GM21717 (cell line): ENCODE measurements at regions not wholly inside any gene's neighbourhood (a gene's known extent, or its start where the extent isn't known, plus 50 kb on each side); places are given as distances from the start of the nearest gene placed in this dataset.
"Not testable (repeated sequence)": the region's sequence is repeated elsewhere in the genome, so short reads cannot be mapped to it uniquely, and the experiment has no call there.

Experiments
- ATAC-seq: cut with Tn5 transposase; IDR thresholded peaks from one replicate; pipeline ENCODE4 v1.9.1; 2021; ENCODE audit warnings: mild to moderate bottlenecking, moderate library complexity; ENCODE audit not compliant: unreplicated experiment

DNA sequence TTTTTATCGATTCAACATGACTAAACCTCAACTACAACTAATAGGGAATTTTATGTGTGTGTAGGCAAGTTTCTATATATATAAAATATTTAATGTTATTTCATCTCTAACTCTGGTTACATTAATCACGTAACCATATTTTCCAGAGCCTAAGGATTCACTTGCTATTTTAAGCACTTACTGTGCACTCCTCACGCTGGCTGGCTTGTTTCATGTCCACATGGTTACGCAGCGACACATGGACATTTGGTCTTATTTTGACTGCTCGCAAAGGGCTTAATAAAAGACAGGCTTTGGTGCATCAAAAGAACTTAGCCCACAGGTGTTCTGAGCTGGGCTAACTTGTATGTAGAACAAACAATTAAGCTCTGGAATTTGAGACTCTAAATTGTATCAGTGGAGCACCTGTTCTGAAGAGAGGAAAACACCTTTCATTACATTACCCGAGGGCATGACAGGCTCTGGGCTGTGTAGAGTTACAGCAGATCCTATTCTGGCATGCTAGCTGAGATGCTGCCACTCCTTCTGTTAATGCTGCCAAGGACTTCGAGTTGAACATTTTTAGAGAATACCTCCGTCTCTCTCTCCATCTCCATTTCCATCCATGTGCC lies 130.0 kb upstream of the NR2F2 start:
- no peak for ATAC-seq

DNA sequence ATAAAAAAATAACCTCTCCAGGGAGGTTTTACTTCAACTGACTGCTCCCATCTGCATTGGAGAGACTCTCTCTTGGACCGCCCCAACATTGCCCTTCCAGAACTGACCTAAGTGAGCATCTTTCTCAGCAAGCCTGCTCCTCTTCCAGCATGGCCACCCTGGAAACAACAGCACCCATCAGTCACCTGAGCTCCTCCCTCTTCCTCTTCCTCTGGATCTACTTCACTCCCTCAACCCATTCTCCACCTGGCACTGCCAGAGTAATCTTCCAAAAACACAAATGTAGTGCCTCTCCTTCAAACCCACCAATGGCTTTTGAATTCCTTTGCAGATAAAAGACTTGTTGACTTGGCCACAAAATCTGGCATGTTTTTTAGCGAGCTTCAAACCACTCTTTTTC lies 128.8 kb upstream of the NR2F2 start:
- ATAC-seq: no peak

DNA sequence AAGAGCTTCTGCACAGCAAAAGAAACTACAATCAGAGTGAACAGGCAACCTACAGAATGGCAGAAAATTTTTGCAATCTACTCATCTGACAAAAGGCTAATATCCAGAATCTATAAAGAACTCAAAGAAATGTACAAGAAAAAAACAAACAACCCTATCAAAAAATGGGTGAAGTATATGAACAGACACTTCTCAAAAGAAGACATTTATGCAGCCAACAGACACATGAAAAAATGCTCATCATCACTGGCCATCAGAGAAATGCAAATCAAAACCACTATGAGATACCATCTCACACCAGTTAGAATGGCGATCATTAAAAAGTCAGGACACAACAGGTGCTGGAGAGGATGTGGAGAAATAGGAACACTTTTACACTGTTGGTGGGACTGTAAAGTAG lies 124.9 kb upstream of the NR2F2 start:
- ATAC-seq: not testable (repeated sequence)

DNA sequence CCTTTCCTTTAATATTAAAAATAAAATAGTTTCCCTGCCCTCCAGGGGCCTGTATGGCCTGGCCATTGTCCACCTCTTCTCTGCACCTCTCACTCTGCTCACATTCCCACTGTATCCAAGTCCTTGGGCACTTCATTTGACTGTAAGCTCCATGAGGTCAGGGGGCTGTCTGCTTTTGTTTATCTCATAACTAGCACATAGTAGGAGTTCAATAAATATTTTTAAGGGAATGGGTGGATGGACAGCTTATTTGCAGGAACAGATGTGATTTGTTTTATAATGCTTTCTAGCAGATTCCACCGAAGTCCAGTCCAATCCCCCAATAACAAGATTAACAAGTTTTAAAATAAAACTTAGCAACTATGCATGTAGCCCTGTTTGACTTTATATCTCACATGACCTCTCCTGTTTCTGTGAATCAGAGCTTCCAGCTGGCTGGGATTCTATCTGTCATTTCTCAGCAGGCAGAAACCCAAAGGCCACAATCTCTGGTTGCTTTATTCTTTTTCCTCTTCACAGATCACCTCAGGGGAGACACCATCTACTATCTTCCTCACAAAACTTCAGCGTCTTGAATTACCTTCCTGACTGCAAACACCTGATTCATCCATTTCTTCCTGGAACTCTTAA lies 123.0 kb upstream of the NR2F2 start:
- no peak for ATAC-seq

DNA sequence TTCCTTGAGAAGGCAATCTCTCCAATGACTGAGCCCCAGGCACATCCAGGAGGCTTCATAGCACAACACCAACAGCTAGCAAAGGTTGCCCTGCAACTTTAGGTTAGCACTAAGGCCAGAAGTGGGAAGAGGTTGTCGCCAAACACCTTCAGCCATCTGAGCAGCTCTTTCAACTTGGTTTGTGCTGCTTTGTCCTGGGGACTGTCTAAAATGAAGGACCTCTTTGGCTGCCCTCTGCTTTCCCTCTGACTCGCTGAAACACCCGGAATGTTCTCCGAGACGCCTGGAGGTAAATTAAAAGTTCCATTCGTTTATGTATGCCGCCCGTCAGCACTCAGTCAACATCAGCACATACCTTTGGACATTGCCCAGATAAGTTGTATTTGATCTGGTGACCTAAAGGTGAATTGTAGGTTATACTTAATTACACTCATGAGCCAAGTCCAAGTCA lies 121.2 kb upstream of the NR2F2 start:
- no peak for ATAC-seq

DNA sequence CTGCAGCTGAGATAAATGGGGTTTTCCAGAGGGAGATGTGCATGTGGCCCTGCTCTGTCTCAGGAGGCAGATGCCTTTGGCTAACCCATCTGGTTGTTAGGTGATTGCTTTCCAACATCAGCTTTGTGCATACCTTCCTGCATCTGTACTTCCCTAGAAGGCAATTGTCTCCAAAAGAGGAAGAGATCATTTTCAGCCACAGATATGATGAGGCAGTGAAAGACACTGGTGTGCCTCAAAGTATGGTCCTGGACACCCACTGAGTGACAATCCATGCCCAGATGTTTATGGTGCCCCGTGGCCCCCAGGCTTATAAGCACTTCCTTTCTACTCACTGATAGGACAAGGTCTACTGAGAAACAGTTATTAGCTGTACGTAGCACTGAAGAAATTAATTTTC lies 117.5 kb upstream of the NR2F2 start:
- no peak for ATAC-seq

DNA sequence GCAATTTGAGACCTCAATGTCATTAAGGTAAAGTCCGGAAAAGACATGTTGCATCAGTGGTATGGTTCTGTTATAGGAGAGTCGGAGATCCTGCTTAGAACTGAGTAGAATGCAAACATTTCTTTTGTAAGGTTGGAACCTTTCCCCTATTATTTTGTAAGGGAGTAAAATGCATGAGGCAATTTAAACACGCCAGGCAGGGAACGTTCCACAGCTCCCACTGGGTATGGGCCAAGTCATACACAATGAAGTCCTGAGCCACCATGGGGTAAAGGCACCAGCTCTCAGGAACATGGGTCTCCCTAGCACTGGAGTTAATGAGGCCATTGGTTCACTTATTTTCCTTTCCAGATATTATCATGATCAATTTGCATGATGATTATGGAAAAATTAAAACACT lies 116.6 kb upstream of the NR2F2 start:
- no peak for ATAC-seq

DNA sequence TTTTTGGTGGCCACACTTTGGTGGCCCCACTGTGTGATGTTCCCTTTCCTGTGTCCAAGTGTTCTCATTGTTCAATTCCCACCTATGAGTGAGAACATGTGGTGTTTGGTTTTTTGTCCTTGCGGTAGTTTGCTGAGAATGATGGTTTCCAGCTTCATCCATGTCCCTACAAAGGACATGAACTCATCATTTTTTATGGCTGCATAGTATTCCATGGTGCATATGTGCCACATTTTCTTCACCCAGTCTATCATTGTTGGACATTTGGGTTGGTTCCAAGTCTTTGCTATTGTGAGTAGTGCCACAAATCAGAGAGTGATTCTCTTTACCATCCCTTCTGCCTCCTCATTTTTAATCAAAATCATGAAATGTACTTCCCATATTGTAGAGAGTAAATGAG lies 114.0 kb upstream of the NR2F2 start:
- ATAC-seq: not testable (repeated sequence)

DNA sequence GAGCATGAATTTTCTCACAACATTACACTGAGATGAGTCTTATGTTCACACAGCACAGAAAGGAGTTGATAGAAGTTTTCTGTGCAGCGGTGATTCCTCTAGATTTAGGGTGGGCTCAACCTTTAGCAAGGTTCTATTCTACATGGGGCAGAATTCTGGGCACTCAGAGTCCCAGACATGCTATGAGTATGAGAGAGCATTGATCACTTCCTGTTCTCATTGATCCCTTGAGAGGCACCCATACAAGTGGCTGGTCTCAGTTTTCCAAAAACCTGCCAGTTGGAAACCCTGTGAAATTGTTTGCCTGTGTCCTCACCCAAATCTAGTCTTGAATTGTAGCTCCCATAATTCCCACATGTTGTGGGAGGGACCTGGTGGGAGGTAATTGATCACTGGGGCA lies 112.5 kb upstream of the NR2F2 start:
- no peak for ATAC-seq

DNA sequence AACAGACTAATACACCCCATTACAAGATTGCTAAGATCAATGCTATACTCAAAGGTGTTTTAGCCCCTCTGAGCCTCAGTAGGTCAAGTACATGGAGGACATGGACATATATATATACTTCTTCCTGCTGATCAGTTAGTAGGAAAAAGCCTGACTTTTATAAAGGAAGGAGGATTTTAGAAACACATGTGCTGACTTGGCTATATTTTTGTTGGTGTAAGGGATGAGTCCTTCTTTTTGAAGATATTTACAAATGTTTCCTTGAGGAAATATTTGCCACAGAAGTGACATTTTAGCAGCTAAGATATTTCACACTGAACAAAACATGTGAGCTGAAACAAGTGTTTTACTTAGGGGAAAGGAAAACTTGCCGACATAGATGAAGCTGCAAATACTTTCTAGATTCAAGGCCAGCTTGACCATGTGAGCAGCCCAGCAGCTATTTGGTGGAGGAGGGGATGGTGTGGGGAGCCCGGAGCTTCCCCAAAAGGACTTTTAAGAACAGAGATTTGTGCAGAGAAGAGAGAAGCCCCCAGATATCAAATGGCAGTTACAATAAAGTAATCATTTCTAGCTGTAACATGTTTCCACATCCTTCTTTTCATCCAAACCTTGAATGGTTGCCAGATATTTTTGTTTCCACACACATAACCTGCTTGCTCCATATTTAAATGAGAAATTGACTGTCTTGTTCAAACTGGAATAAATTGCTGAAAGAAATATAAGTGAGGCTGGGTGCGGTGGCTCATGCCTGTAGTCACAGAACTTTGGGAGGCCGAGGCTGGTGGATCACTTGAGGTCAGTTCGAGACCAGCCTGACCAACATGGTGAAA lies 111.7 kb upstream of the NR2F2 start:
- no peak for ATAC-seq

DNA sequence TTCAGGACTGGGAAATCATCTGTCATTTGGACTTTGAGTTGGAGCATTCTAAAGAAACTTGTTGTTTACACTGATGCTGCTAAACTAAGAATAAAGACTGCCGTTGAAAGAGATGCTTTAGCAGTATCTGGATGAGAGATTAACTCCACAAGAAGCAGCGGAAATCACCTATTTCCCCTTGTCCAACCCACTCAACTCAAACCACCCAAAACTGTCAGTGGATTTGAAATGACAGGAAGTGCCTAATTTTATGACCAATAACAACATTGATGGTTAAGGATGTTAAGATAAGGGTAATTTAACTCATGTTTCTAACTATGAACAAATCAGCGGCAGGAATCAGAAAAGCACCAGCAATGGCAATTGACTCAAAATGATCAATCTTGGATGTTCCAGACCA lies 110.8 kb upstream of the NR2F2 start:
- no peak for ATAC-seq

DNA sequence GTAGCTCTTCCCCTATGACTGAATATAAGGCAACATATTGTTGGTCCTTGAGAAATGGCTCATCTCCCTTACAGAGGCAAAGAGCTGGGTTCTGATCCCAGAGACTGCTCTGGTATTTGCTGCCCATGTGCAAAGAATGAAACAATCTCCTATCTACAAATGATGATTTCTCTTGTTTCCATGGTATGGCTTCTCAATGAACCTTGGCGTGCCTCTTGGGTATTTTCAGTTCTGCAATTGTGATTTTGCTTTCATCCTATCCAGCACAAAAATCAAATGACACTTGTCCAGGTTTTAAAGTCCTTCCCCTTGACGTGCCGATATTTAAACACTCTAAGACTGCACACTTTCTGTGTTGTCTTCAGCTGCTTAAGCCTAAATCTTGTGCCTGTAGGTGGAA lies 109.8 kb upstream of the NR2F2 start:
- no peak for ATAC-seq

DNA sequence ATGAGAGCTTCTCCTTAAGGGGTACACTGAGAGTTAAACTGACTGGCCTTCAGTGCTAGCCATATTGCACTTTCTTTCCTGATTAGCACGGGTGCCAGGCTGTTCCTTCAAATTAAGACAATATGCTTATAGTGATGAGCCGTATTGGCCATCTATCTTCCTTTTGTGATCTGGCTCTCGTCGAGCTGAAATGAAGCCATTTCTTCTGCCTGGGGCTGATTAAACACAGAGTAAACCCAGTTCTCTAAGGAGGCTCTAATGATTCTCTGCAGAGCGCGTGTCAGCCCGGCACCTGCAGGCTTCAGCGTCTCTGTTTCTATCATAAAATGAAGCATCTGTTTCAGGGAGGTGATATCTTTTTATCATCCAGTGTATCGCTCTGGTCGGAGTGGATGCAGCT lies 107.5 kb upstream of the NR2F2 start:
- ATAC-seq: no peak

DNA sequence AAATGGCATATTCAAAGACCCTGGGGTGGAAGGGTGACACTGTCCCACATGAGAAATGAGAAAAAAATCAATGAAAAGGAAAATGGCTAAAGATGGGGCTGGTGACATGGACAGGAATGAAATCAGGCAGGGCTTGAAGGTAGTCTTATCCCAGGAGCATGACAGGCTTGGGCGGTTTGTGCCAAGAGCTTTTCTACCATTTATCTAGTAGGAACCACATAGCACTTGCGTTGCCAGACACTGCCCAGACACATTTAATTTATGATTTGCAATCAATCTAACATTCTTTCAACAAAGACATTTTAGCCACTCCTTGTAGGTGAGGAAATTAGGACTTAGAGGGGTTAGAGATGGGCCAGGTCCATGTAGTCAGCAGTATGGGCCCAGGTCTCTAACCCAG lies 106.6 kb upstream of the NR2F2 start:
- no peak for ATAC-seq

DNA sequence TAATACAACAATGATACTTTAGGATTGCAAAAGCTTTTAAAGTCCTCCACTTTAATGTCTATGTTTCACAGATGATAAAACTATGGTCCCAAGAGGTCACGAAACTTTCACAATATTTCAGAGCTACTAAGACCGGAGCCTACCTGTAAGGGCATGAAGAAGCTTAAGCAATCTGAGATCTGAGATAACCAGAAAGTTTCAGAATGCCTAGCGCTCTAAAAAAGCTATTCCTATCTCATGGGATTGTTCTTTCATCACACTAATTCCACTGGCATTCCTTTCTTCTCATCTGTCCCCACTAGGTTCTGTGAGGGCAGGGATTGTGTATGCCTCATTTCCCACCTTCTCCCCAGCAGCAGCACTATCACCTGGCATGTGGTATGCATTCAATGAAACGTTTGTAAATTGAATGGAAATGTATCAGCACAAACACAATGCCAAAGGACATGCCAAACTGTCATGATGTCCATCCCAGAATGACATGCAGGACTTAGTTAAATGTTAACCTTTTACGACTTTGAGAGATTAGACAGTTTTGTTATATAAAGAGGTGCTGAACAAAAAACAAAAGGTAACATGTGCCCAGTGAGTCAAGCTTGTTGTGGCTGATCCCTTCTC lies 104.7 kb upstream of the NR2F2 start:
- no peak for ATAC-seq

DNA sequence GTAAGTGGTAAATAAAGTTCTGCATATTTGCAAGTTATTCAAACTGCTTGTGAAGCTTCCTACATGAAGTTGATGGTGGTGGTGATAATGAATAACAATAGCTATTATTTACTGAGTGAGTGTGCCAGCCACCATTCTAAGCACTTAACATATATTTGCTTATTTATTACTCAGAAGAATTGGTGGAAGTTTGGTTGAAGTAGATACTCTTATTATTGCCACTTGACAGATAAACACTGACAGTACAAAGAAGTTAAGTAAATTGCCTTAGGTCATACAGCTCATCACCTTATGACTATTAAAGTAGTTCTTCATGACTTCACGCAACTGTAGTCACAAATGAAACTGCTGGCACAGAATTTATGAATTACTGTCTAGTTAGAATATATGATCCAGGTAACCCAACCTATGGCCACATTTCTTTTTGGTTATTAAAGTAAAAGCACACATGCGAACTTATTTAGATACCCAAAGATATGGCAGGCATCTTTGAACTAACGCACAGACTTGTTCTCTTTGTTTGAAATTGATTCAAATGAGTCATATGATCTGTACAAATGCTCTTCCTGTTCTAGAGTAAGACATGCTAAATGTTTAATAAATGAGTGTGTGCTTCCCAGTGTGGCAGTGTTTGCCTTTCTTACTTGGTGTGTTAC lies 99.8 kb upstream of the NR2F2 start:
- no peak for ATAC-seq

DNA sequence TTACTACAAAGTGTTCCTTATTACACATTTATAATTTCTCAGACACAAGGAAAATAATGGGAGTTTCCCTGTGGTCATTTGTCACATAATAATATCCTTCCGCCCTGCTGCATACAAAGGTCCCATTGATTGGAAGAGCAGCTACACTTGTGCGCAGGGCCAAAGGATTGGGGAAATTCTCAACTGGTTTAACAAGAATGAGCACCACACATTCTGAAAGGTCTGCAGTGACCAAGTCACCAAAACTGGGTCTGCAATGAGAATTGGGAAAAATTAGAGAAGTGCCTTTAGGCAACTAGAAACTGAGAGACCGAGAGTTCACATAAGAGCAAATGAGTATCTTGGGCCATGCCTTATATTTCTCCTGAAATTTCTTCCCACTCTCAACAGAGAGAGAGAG lies 98.2 kb upstream of the NR2F2 start:
- no peak for ATAC-seq

DNA sequence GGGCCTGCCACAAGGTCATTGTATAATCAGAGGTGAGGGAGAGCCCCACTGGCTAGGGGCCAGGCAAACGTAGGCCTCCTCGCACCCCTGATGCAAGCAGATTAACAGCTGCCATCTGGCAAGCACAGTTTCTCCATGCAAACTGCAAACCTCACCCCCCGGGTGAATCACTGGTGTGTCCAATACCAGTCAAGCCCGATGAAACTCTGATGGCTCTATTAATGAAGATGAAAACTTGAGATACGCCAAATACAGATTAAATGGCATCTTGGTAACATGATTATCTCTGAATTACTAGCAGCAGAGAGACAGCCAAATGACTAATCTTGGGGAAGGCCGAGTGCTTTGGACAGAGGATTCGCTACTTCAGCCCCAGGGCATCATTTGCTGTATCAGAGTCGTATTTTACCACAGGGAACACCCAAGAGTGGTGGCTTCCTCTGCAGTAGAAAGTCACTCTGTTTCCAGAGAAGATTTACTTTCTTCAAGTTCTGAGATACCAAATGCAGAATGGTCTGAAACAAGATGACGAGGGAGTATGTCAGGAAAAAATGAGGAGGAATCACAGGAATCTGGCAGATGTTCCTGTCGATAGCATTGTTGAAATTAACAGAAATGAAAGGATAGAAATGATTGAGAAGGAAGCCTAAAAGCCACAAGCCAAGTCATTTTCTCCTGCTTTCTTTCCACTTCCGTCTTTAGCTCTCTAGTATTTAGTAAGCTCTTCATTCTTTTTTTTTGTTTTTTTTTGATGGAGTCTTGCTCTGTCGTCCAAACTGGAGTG lies 96.2 kb upstream of the NR2F2 start:
- no peak for ATAC-seq

DNA sequence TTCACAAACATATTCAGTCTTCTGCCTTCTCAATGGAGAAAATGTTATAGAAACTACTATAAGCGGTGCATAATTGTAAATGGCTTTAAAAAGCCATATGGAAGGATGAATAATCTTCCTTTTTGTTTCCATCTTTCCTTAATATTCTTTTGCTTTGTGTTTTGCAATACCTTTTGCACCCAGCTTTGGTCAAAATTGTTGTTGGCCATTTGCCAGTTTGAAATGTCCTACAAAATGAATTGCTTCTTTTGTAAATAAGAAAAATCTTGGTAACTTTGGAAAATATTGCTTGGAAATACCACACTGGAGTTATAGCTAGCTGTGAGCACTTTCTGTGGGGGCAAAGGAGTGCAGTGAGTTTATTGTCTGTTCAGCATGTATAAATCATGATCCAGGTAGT lies 93.5 kb upstream of the NR2F2 start:
- no peak for ATAC-seq

DNA sequence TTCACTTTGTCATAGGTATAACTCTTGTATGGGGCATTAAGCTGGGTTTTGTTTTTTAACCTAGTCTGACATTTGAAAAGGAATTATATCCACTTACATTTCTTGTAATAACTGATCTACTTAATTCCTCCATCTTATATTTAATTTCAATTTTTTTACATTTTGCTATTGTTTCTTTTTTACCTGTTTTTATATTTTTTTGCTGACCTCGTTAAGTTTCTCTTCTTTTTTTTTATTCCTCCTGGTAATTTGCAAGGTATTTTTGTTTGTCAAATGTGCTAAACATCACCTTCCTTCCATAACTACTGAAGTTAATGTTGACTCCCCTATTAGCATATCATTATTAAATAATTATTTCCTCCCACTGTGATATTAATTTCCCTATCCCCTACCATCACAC lies 87.7 kb upstream of the NR2F2 start:
- no peak for ATAC-seq
